WTC11 (cell line): ENCODE measurements at regions not wholly inside any gene's neighbourhood (a gene's known extent, or its start where the extent isn't known, plus 50 kb on each side); places are given as distances from the start of the nearest gene placed in this dataset.

Experiments
- ATF1 ChIP-seq: sonication (generic); formaldehyde crosslinking; IDR thresholded peaks from 2 replicates; pipeline ENCODE4 v1.8.1; 2023; ENCODE audit warnings: mild to moderate bottlenecking, moderate library complexity, missing genetic modification reagents
- IRF2 ChIP-seq: sonication (generic); formaldehyde crosslinking; IDR thresholded peaks from 2 replicates; pipeline ENCODE4 v1.8.0; 2022; ENCODE audit warnings: low read depth, missing genetic modification reagents, borderline replicate concordance
- MXD4 ChIP-seq: fragments of 250-450 bp; sonication (Bioruptor Pico); IDR thresholded peaks from 2 replicates; pipeline ENCODE4 v1.8.0; 2021; ENCODE audit warnings: mild to moderate bottlenecking, moderate library complexity, borderline replicate concordance
- NFYB ChIP-seq: sonication (generic); formaldehyde crosslinking; conservative IDR thresholded peaks from 2 replicates; pipeline ENCODE4 v1.8.0; 2022; ENCODE audit warnings: low read depth, missing genetic modification reagents
- NR1H2 ChIP-seq: sonication (generic); formaldehyde crosslinking; IDR thresholded peaks from 2 replicates; pipeline ENCODE4 v1.9.0; 2021; ENCODE audit warnings: mild to moderate bottlenecking, moderate library complexity, missing genetic modification reagents
- TF ChIP-seq, protein P1 (sequence below): fragments of 200-600 bp; IDR thresholded peaks from 2 replicates; pipeline ENCODE4 v1.8.0; 2022; ENCODE audit warnings: antibody characterized with exemption

DNA sequence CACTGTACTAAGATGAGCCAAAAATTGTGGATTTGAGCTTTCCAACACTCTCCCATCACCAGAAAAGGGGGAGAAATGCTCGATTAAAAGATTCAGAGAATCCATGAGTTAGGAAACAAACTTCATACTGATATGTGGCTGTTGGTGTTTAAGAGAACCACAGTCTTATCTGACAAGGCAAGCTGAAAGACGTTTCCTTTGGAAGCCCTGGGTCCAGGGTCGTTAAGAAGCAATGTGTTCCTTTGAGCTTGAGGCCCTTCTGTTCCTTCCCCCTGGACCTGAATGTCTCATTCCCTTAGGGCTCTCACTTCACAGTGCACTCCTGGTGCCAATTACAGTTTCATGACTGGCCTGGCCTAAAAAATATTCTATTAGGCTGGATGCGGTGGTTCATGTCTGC lies 524.8 kb upstream of the PPP2R3A start:
- no peak for TF ChIP-seq MXD4 (CRISPR knock-in tag)
- TF ChIP-seq, protein P1, sequence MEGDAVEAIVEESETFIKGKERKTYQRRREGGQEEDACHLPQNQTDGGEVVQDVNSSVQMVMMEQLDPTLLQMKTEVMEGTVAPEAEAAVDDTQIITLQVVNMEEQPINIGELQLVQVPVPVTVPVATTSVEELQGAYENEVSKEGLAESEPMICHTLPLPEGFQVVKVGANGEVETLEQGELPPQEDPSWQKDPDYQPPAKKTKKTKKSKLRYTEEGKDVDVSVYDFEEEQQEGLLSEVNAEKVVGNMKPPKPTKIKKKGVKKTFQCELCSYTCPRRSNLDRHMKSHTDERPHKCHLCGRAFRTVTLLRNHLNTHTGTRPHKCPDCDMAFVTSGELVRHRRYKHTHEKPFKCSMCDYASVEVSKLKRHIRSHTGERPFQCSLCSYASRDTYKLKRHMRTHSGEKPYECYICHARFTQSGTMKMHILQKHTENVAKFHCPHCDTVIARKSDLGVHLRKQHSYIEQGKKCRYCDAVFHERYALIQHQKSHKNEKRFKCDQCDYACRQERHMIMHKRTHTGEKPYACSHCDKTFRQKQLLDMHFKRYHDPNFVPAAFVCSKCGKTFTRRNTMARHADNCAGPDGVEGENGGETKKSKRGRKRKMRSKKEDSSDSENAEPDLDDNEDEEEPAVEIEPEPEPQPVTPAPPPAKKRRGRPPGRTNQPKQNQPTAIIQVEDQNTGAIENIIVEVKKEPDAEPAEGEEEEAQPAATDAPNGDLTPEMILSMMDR = no peak
- TF ChIP-seq IRF2 (CRISPR knock-in tag) = no peak
- no peak for TF ChIP-seq NFYB (CRISPR knock-in tag)
- no peak for TF ChIP-seq NR1H2 (CRISPR knock-in tag)
- no peak for TF ChIP-seq ATF1 (CRISPR knock-in tag)
